ENCODE measurements at regions not wholly inside any gene's neighbourhood (a gene's known extent, or its start where the extent isn't known, plus 50 kb on each side); places are given as distances from the start of the nearest gene placed in this dataset.

DNA sequence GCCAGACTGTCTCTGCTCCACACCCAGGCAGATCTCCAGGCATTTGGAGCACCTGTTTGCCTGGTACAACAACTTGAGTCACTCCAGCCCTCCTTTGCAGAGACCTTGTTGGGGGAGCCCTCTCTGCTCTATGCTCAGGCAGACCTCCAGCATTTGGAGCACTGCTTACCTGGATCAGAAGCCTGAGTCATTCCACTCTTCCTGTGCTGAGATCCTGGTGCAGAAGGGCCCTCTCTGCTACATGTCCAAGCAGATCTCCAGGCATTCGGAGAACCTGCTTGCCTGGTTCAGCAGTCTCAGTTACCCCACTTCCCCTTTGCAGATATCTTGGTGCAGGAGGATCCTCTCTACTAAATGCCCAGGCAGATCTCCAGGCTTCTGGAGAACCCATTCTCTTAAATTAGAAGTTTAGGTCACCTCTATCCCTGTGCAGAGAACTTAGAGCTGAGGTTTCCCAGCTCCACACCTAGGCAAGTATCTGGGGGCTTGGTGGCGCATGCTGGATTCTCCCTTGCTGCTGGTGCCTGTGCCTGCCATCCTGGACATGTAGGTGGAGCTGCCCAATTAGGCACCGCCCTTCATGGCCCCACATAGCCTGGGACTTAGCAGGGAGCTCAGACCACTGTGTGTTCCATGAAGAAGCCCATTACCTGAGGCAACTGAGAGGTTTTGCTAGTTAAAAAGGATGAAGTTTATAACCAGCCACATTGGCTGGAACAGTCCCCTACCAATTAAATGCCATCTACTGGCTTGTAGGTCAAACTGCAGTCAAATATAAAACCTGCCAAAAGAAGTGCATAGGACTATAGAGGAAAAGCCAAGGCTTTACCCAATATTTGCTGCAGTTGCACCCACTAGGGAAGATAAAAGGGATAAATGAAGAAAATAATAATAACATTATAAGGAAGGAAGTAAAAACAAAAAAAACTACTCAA is 97.6 kb upstream of the SLITRK6 start:
- CTCF ChIA-PET: no interaction called here
- intact Hi-C loops (cut with micrococcal nuclease): no loop called here
- POLR2A ChIA-PET: no interaction called here
- ATAC-seq (no peak), DNase-seq (no peak)
- Mint-ChIP-seq H3K36me3 (ENCODE audit: low read depth) (no peaks in the 10 kb centered on the region), H3K4me3 (no peak overlapping the region), H3K27ac (no peak overlapping the region), H3K9me3 (peaks cover 4% of the 10 kb centered on the region), H3K4me1 (ENCODE audit: low read depth) (no peaks in the 10 kb centered on the region), H3K27me3 (no peaks in the 10 kb centered on the region)
- TF ChIP-seq, protein P1, sequence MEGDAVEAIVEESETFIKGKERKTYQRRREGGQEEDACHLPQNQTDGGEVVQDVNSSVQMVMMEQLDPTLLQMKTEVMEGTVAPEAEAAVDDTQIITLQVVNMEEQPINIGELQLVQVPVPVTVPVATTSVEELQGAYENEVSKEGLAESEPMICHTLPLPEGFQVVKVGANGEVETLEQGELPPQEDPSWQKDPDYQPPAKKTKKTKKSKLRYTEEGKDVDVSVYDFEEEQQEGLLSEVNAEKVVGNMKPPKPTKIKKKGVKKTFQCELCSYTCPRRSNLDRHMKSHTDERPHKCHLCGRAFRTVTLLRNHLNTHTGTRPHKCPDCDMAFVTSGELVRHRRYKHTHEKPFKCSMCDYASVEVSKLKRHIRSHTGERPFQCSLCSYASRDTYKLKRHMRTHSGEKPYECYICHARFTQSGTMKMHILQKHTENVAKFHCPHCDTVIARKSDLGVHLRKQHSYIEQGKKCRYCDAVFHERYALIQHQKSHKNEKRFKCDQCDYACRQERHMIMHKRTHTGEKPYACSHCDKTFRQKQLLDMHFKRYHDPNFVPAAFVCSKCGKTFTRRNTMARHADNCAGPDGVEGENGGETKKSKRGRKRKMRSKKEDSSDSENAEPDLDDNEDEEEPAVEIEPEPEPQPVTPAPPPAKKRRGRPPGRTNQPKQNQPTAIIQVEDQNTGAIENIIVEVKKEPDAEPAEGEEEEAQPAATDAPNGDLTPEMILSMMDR (IDR thresholded peaks at IDR 0.05): no peak

DNA sequence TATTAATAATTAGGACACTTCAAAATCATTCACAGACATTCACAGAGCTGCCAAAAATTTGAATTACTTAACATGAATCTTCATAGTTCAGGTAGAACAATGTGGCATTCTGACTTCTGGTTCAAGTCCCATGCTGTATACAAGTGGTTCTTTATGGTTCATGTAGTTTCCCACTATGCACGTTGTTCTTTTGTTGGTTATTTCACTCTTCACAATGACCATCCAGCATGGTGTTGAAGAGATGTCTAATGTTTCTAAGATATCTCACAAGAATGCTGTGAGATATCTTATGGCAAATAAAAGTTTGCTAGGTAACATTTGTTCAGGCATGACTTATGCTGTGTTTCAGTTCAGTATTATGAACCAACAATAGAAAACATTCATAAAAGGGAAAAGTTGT is 88.2 kb upstream of the SLITRK6 start:
- no peak overlapping the region for H3K27ac Mint-ChIP-seq
- DNase-seq: no peak
- H3K9me3 Mint-ChIP-seq: no peaks in the 10 kb centered on the region
- POLR2A ChIA-PET: no interaction called here
- ATAC-seq: no peak
- no peaks in the 10 kb centered on the region for H3K4me1 Mint-ChIP-seq (ENCODE audit: low read depth)
- CTCF ChIA-PET: no interaction called here
- H3K4me3 Mint-ChIP-seq: no peak overlapping the region
- intact Hi-C loops (cut with micrococcal nuclease): no loop called here
- TF ChIP-seq, protein P1 (IDR thresholded peaks at IDR 0.05): no peak
- H3K36me3 Mint-ChIP-seq (ENCODE audit: low read depth): no peaks in the 10 kb centered on the region
- H3K27me3 Mint-ChIP-seq: no peaks in the 10 kb centered on the region

DNA sequence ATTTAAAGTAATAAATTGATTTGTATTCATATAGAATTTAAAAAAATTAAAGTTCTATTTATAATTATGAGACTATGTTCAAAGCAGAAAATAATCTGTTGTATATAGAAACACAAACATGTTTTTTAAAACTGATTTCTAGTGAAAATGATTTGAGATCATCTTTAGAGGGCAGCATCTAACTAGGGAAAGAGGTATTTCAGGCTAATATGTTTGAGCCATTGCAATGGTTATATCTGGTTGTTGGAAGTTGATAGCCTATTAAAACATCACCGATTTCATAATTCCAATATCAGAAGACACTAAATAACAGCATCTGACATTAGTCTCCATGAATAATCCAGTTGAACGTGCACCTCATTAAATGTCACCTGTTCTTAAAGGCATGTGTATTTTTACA is 79.8 kb upstream of the SLITRK6 start:
- DNase-seq (no peak), ATAC-seq (no peak)
- CTCF ChIA-PET: no interaction called here
- intact Hi-C loops (cut with micrococcal nuclease): no loop called here
- Mint-ChIP-seq H3K4me3 (no peak overlapping the region), H3K9me3 (peaks cover 1% of the 10 kb centered on the region), H3K36me3 (ENCODE audit: low read depth) (no peaks in the 10 kb centered on the region), H3K27ac (no peak overlapping the region), H3K27me3 (no peaks in the 10 kb centered on the region), H3K4me1 (ENCODE audit: low read depth) (no peaks in the 10 kb centered on the region)
- TF ChIP-seq, protein P1 (IDR thresholded peaks at IDR 0.05): no peak
- POLR2A ChIA-PET: no interaction called here

DNA sequence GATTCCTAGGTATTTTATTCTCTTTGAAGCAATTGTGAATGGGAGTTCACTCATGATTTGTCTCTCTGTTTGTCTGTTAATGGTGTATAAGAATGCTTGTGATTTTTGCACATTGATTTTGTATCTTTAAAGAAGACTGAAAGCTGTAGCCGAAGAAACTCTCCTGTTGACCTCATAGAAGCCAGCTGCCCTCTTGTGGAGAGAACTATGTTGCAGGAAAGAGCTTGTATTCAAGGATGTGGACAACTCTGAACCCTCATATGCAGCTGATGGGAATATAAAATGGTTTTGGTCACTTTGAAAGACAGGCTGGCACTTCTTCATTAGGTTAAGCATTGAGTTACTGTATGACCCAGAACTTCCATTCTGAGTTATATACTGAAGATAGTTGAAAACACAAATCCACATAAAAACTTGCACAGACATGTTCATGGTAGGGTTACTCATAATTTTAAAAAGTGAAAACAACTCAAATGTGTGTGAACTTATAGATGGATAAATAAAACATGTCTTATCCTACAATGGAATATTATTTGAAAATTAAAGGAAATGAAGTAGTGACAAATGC is 65.8 kb upstream of the SLITRK6 start:
- Mint-ChIP-seq H3K27me3 (no peaks in the 10 kb centered on the region), H3K27ac (no peak overlapping the region), H3K4me1 (ENCODE audit: low read depth) (no peaks in the 10 kb centered on the region), H3K9me3 (no peaks in the 10 kb centered on the region), H3K36me3 (ENCODE audit: low read depth) (no peaks in the 10 kb centered on the region), H3K4me3 (no peak overlapping the region)
- TF ChIP-seq, protein P1 (IDR thresholded peaks at IDR 0.05): no peak
- intact Hi-C loops (cut with micrococcal nuclease): no loop called here
- POLR2A ChIA-PET: no interaction called here
- DNase-seq (no peak), ATAC-seq (no peak)
- CTCF ChIA-PET: no interaction called here

DNA sequence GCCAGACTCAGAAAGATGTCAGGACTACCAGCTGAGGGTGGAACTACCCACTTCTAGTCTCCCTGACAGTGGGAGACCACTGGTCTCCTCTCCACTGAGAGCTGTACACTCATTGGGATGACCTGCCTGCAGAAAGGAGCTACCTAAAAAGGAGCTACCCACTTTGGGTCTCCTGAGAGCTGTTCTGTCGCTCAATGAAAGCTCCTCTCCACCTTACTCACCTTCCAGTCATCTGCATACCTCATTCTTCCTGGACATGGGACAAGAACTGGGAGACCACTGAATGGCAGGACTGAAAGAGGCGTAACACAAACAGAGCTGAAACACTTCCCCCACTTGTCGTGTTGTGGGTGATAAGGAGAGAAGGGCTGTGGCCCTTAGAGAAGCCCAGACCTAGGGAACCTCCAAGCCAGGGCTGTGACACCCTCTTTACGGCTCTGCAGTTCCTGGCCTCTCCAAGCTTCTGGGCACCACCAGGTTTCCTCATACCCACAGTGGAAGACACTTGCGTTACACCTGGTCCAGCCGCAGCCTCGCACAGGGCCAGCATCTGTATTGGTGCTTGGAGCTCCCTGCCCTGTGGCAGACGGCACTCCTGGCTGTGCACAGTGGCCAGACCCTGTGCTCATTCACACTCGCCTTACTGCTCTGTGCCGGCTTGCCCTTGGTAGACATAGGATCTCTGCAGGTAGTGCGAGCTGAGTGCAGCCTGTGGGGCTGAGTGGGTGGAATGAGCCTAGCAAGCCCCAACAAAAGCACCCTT is 54.9 kb upstream of the SLITRK6 start:
- Mint-ChIP-seq H3K4me3 (no peak overlapping the region), H3K27ac (no peak overlapping the region), H3K36me3 (ENCODE audit: low read depth) (no peaks in the 10 kb centered on the region), H3K4me1 (ENCODE audit: low read depth) (no peaks in the 10 kb centered on the region), H3K9me3 (peaks cover 14% of the 10 kb centered on the region), H3K27me3 (no peaks in the 10 kb centered on the region)
- TF ChIP-seq, protein P1 (IDR thresholded peaks at IDR 0.05): no peak
- ChIA-PET POLR2A (no interaction called here), CTCF (no interaction called here)
- ATAC-seq (no peak), DNase-seq (no peak)
- intact Hi-C loops (cut with micrococcal nuclease): no loop called here

Measured in activated CD8-positive, alpha-beta T cell treated with anti-CD3 and anti-CD28 coated beads for 36 hours (primary cell).